IPS-18a (cell line): ENCODE measurements at regions not wholly inside any gene's neighbourhood (a gene's known extent, or its start where the extent isn't known, plus 50 kb on each side); places are given as distances from the start of the nearest gene placed in this dataset.
"Not testable (repeated sequence)": the region's sequence is repeated elsewhere in the genome, so short reads cannot be mapped to it uniquely, and the experiment has no call there.

Experiments used
- H3K27ac ChIP-seq: one replicate; pipeline ENCODE4 v1.5.1; 2013; ENCODE audit warnings: low read length
- H3K27me3 ChIP-seq: one replicate; pipeline ENCODE4 v1.6.1; 2013; ENCODE audit warnings: mild to moderate bottlenecking, low read length; ENCODE audit not compliant: control insufficient read depth, insufficient read depth
- H3K36me3 ChIP-seq: one replicate; pipeline ENCODE4 v1.6.1; 2013; ENCODE audit warnings: low read depth, low read length; ENCODE audit not compliant: control insufficient read depth
- H3K4me1 ChIP-seq: one replicate; pipeline ENCODE4 v1.6.1; 2013; ENCODE audit warnings: low read depth, low read length; ENCODE audit not compliant: control insufficient read depth
- H3K4me3 ChIP-seq: one replicate; pipeline ENCODE4 v1.5.1; 2013; ENCODE audit warnings: low read length
- H3K9ac ChIP-seq: one replicate; pipeline ENCODE4 v1.6.1; 2013; ENCODE audit warnings: mild to moderate bottlenecking, low read length, moderate library complexity
- H3K9me3 ChIP-seq: one replicate; pipeline ENCODE4 v1.6.1; 2013; ENCODE audit warnings: low read depth, low read length; ENCODE audit not compliant: control insufficient read depth

- Histone ChIP-seq H3K4me3 (peak overlapping the region; percentile 35), H3K27me3 (no peaks in the 10 kb centered on the region), H3K4me1 (peaks cover 15% of the 10 kb centered on the region), H3K9ac (no peak overlapping the region), H3K9me3 (no peaks in the 10 kb centered on the region), H3K36me3 (no peaks in the 10 kb centered on the region), H3K27ac (no peak overlapping the region)
Measured at GRCh38 chr21:33968080-33968994, 52.7 kb upstream of the ATP5PO start.

- no peaks in the 10 kb centered on the region for H3K36me3 ChIP-seq
- H3K27me3 ChIP-seq, result no peaks in the 10 kb centered on the region
- no peak overlapping the region for H3K9ac ChIP-seq
- H3K4me3 ChIP-seq, result no peak overlapping the region
- peaks cover 15% of the 10 kb centered on the region for H3K4me1 ChIP-seq
- H3K9me3 ChIP-seq, result no peaks in the 10 kb centered on the region
- H3K27ac ChIP-seq, result no peak overlapping the region
Measured at GRCh38 chr21:33967086-33967571, 51.5 kb upstream of the ATP5PO start.

GRCh38 chr21:33966324-33966949 lies 50.8 kb upstream of the ATP5PO start:
- Histone ChIP-seq H3K27me3 (no peaks in the 10 kb centered on the region), H3K9ac (no peak overlapping the region), H3K4me1 (peaks cover 9% of the 10 kb centered on the region), H3K4me3 (no peak overlapping the region), H3K9me3 (no peaks in the 10 kb centered on the region), H3K27ac (no peak overlapping the region), H3K36me3 (no peaks in the 10 kb centered on the region)

- not testable (repeated sequence) for H3K27ac ChIP-seq, H3K27me3 ChIP-seq, H3K9ac ChIP-seq, H3K4me1 ChIP-seq, H3K9me3 ChIP-seq, H3K36me3 ChIP-seq, H3K4me3 ChIP-seq
Measured at GRCh38 chr21:33965662-33966061, 50.1 kb upstream of the ATP5PO start.
